A673 (cell line): ENCODE measurements at regions not wholly inside any gene's neighbourhood (a gene's known extent, or its start where the extent isn't known, plus 50 kb on each side); places are given as distances from the start of the nearest gene placed in this dataset.

Experiments used
- BruUV-seq: library from RNA; stranded (reverse); fragments of 400-500 nt; replicated peaks from 2 replicates; lab custom pipeline; 2021; lab: Mats Ljungman, UMichigan
- CTCF ChIA-PET: fragments of 300-600 bp; sonication (Branson Sonifier 250); formaldehyde crosslinking; loops from one replicate; lab custom pipeline; 2022; ENCODE audit warnings: antibody characterized with exemption; lab: Charles Lee
- POLR2A ChIA-PET: fragments of 300-600 bp; sonication (Branson Sonifier 250); formaldehyde crosslinking; loops from one replicate; lab custom pipeline; 2022; ENCODE audit warnings: antibody characterized with exemption; ENCODE audit not compliant: low non-redundant PET; lab: Charles Lee
- DNase-seq: peaks from one replicate; pipeline ENCODE4 v3.0.0-alpha.2; 2015; ENCODE audit warnings: low spot score
- H3K27ac ChIP-seq: fragments of 200-600 bp; sonication (generic); 2 replicates; pipeline ENCODE4 v1.5.1; 2016; ENCODE audit warnings: mixed run types, low read depth, mild to moderate bottlenecking, mixed read lengths, antibody characterized with exemption, low read length; ENCODE audit not compliant: poor library complexity, severe bottlenecking
- H3K27me3 ChIP-seq: fragments of 200-600 bp; sonication (generic); replicated peaks from 2 replicates; pipeline ENCODE4 v1.6.1; 2017; ENCODE audit warnings: mixed run types, low read depth, mild to moderate bottlenecking, mixed read lengths, antibody characterized with exemption, low read length; ENCODE audit not compliant: insufficient read depth, poor library complexity
- H3K36me3 ChIP-seq: fragments of 200-600 bp; sonication (generic); 2 replicates; pipeline ENCODE4 v1.6.1; 2016; ENCODE audit warnings: mixed run types, mild to moderate bottlenecking, mixed read lengths, antibody characterized with exemption, low read length; ENCODE audit not compliant: insufficient read depth, poor library complexity, severe bottlenecking
- H3K4me1 ChIP-seq: fragments of 200-600 bp; sonication (generic); 2 replicates; pipeline ENCODE4 v1.6.1; 2017; ENCODE audit warnings: mixed run types, mild to moderate bottlenecking, mixed read lengths, antibody characterized with exemption, low read length; ENCODE audit not compliant: insufficient read depth, poor library complexity, severe bottlenecking
- H3K4me3 ChIP-seq: fragments of 200-600 bp; sonication (generic); 2 replicates; pipeline ENCODE4 v1.5.1; 2016; ENCODE audit warnings: low read depth, mixed run types, mild to moderate bottlenecking, mixed read lengths, low read length; ENCODE audit not compliant: poor library complexity, severe bottlenecking
- H3K9me3 ChIP-seq: fragments of 200-600 bp; sonication (generic); 2 replicates; pipeline ENCODE4 v1.6.1; 2016; ENCODE audit warnings: mixed run types, low read depth, mild to moderate bottlenecking, mixed read lengths, antibody characterized with exemption, low read length; ENCODE audit not compliant: poor library complexity, severe bottlenecking
- CTCF ChIP-seq: fragments of 300-800, 200-600 bp; sonication (generic); conservative IDR thresholded peaks from 2 replicates; pipeline ENCODE4 v1.5.1; 2017; ENCODE audit warnings: low read depth, mild to moderate bottlenecking, antibody characterized with exemption, low read length, moderate library complexity, mixed read lengths
- EZH2 ChIP-seq: fragments of 200-600 bp; sonication (generic); IDR thresholded peaks from 2 replicates; pipeline ENCODE4 v1.6.1; 2017; ENCODE audit warnings: borderline replicate concordance, low read depth, mild to moderate bottlenecking, mixed read lengths, antibody characterized with exemption, low read length; ENCODE audit not compliant: poor library complexity, severe bottlenecking
- intact Hi-C: fragments of 100-400 bp; cut with micrococcal nuclease; formaldehyde crosslinking; loops from one replicate; pipeline ENCODE4 v1.10.0; 2022; ENCODE audit not compliant: unreplicated experiment

- no peak for TF ChIP-seq CTCF
- TF ChIP-seq EZH2, result no peak
- no TSS peak for BruUV-seq
- H3K36me3 ChIP-seq, result no peaks in the 10 kb centered on the region
- H3K9me3 ChIP-seq, result no peaks in the 10 kb centered on the region
- ChIA-PET POLR2A (no interaction called here), CTCF (no interaction called here)
- no peaks in the 10 kb centered on the region for H3K4me1 ChIP-seq
- H3K27me3 ChIP-seq, result peaks cover 25% of the 10 kb centered on the region
- intact Hi-C loops, result no loop called here
- H3K27ac ChIP-seq, result no peak overlapping the region
- H3K4me3 ChIP-seq, result no peak overlapping the region
- no peak for DNase-seq
Measured at GRCh38 chr2:2621855-2622254, 290.8 kb upstream of the MYT1L start.

- DNase-seq, result no peak
- Histone ChIP-seq H3K27ac (no peak overlapping the region), H3K4me1 (no peaks in the 10 kb centered on the region), H3K27me3 (peaks cover 16% of the 10 kb centered on the region), H3K36me3 (no peaks in the 10 kb centered on the region), H3K4me3 (no peak overlapping the region), H3K9me3 (no peaks in the 10 kb centered on the region)
- ChIA-PET POLR2A (no interaction called here), CTCF (no interaction called here)
- intact Hi-C loops, result no loop called here
- TF ChIP-seq EZH2, result no peak
- no peak for TF ChIP-seq CTCF
- BruUV-seq, result no TSS peak
Measured at GRCh38 chr2:2620604-2621003, 289.5 kb upstream of the MYT1L start.

- TF ChIP-seq CTCF, result no peak
- TF ChIP-seq EZH2, result no peak
- Histone ChIP-seq H3K27ac (no peak overlapping the region), H3K4me3 (no peak overlapping the region), H3K36me3 (no peaks in the 10 kb centered on the region), H3K4me1 (no peaks in the 10 kb centered on the region), H3K9me3 (no peaks in the 10 kb centered on the region), H3K27me3 (peaks cover 12% of the 10 kb centered on the region)
- CTCF ChIA-PET, result no interaction called here
- BruUV-seq, result no TSS peak
- POLR2A ChIA-PET, result no interaction called here
- intact Hi-C loops, result no loop called here
- DNase-seq, result no peak
Measured at GRCh38 chr2:2619995-2620394, 288.9 kb upstream of the MYT1L start.
